Progenitor cell of endocrine pancreas (in vitro differentiated cells): ENCODE measurements at regions not wholly inside any gene's neighbourhood (a gene's known extent, or its start where the extent isn't known, plus 50 kb on each side); places are given as distances from the start of the nearest gene placed in this dataset.
"Not testable (repeated sequence)": the region's sequence is repeated elsewhere in the genome, so short reads cannot be mapped to it uniquely, and the experiment has no call there.

ENCODE experiments used
- DNase-seq: peaks from one replicate; pipeline ENCODE4 v3.0.0; 2021; ENCODE audit warnings: low spot score; ENCODE audit not compliant: unreplicated experiment
- H3K27ac Mint-ChIP-seq: 2 replicates; pipeline ENCODE4 v1.8.0; 2021; ENCODE audit warnings: mild to moderate bottlenecking, moderate library complexity, mixed read lengths
- H3K27me3 Mint-ChIP-seq: 2 replicates; pipeline ENCODE4 v1.8.0; 2021; ENCODE audit warnings: mixed read lengths
- H3K36me3 Mint-ChIP-seq: 2 replicates; pipeline ENCODE4 v1.8.0; 2022; ENCODE audit warnings: mixed read lengths; ENCODE audit not compliant: insufficient read depth
- H3K4me1 Mint-ChIP-seq: 2 replicates; pipeline ENCODE4 v1.8.0; 2021; ENCODE audit warnings: low read depth, mixed read lengths
- H3K4me3 Mint-ChIP-seq: 2 replicates; pipeline ENCODE4 v1.8.0; 2021; ENCODE audit warnings: low read depth, mild to moderate bottlenecking, moderate library complexity, mixed read lengths
- H3K9me3 Mint-ChIP-seq: 2 replicates; pipeline ENCODE4 v1.8.0; 2021; ENCODE audit warnings: low read depth, mixed read lengths
- CTCF ChIP-seq: fragments of 200-600 bp; sonication (generic); IDR thresholded peaks from one replicate; pipeline ENCODE4 v1.5.0; 2021; ENCODE audit warnings: antibody characterized with exemption, mild to moderate bottlenecking; ENCODE audit not compliant: unreplicated experiment

GRCh38 chr5:84869675-84870074 is 485.0 kb upstream of the EDIL3 start:
- TF ChIP-seq CTCF, result no peak
- Mint-ChIP-seq H3K27me3 (no peaks in the 10 kb centered on the region), H3K9me3 (no peaks in the 10 kb centered on the region), H3K27ac (no peak overlapping the region), H3K36me3 (no peaks in the 10 kb centered on the region), H3K4me3 (no peak overlapping the region), H3K4me1 (peaks cover 2% of the 10 kb centered on the region)
- DNase-seq, result no peak

GRCh38 chr5:84863936-84864335 is 479.3 kb upstream of the EDIL3 start:
- not testable (repeated sequence) for DNase-seq, H3K9me3 Mint-ChIP-seq, H3K27ac Mint-ChIP-seq, H3K4me1 Mint-ChIP-seq, H3K27me3 Mint-ChIP-seq, H3K36me3 Mint-ChIP-seq, H3K4me3 Mint-ChIP-seq

GRCh38 chr5:84863020-84863419 is 478.3 kb upstream of the EDIL3 start:
- H3K4me3 Mint-ChIP-seq, result no peak overlapping the region
- no peaks in the 10 kb centered on the region for H3K9me3 Mint-ChIP-seq
- H3K36me3 Mint-ChIP-seq, result no peaks in the 10 kb centered on the region
- H3K27me3 Mint-ChIP-seq, result no peaks in the 10 kb centered on the region
- no peak for TF ChIP-seq CTCF
- DNase-seq, result no peak
- H3K27ac Mint-ChIP-seq, result no peak overlapping the region
- H3K4me1 Mint-ChIP-seq, result peaks cover 2% of the 10 kb centered on the region

GRCh38 chr5:84862132-84862531 is 477.5 kb upstream of the EDIL3 start:
- H3K36me3 Mint-ChIP-seq, result no peaks in the 10 kb centered on the region
- no peaks in the 10 kb centered on the region for H3K27me3 Mint-ChIP-seq
- H3K4me3 Mint-ChIP-seq, result no peak overlapping the region
- peaks cover 4% of the 10 kb centered on the region for H3K9me3 Mint-ChIP-seq
- H3K27ac Mint-ChIP-seq, result no peak overlapping the region
- peaks cover 2% of the 10 kb centered on the region for H3K4me1 Mint-ChIP-seq
- no peak for DNase-seq
- no peak for TF ChIP-seq CTCF

- peaks cover 11% of the 10 kb centered on the region for H3K9me3 Mint-ChIP-seq
- H3K4me3 Mint-ChIP-seq, result no peak overlapping the region
- no peak for TF ChIP-seq CTCF
These were observed 476.6 kb upstream of the EDIL3 start for GRCh38 chr5:84861306-84861705.

GRCh38 chr5:84859056-84859455 is 474.4 kb upstream of the EDIL3 start:
- Mint-ChIP-seq H3K4me3 (no peak overlapping the region), H3K27ac (no peak overlapping the region), H3K9me3 (peaks cover 14% of the 10 kb centered on the region), H3K36me3 (no peaks in the 10 kb centered on the region), H3K27me3 (no peaks in the 10 kb centered on the region), H3K4me1 (peaks cover 2% of the 10 kb centered on the region)
- TF ChIP-seq CTCF, result no peak
- no peak for DNase-seq

More at GRCh38 chr5:84861306-84861705, 476.6 kb upstream of the EDIL3 start:
- H3K27ac Mint-ChIP-seq, result no peak overlapping the region
- H3K36me3 Mint-ChIP-seq, result no peaks in the 10 kb centered on the region
- H3K27me3 Mint-ChIP-seq, result no peaks in the 10 kb centered on the region
- peaks cover 2% of the 10 kb centered on the region for H3K4me1 Mint-ChIP-seq
- DNase-seq, result no peak
